ENCODE measurements at regions not wholly inside any gene's neighbourhood (a gene's known extent, or its start where the extent isn't known, plus 50 kb on each side); places are given as distances from the start of the nearest gene placed in this dataset.

GRCh38 chr17:36665417-36665816, 64.0 kb downstream of the MRM1 start:
- no peak for TF ChIP-seq POLR2AphosphoS5 (IDR thresholded peaks at IDR 0.05; ENCODE audit: low read depth, low read length)
- no peak for TF ChIP-seq TAF1 (IDR thresholded peaks at IDR 0.05; ENCODE audit: borderline replicate concordance, insufficient read depth, low read length)
- TF ChIP-seq SIN3A (IDR thresholded peaks at IDR 0.05; ENCODE audit: borderline replicate concordance, insufficient read depth, low read length), result no peak
